ENCODE measurements at regions not wholly inside any gene's neighbourhood (a gene's known extent, or its start where the extent isn't known, plus 50 kb on each side); places are given as distances from the start of the nearest gene placed in this dataset.
"Not testable (repeated sequence)": the region's sequence is repeated elsewhere in the genome, so short reads cannot be mapped to it uniquely, and the experiment has no call there.

DNA sequence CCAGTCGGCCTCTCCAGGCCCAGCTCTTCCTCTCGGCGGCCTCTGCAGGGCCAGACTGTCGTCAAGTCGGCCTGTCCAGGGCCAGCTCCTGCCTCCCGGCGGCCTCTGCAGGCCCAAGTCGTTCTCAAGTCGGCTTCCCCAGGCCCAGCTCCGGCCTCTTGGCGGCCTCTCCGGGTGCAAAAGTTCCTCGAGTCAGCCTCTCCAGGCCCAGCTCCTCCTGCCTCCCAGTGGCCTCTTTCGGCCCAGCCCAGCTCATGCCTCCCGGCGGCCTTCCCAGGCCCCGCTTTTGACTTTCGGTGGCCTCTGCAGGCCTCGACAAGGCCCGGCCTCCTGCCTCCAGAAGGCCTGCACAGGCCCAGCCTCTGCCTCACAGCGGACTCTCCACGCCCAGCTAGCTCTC lies 51.7 kb upstream of the METTL14 start:
- H3K9me3 ChIP-seq (replicated peaks in 1 of 3); DNase-seq; H3K4me3 ChIP-seq; intact Hi-C loops (cut with DNase I); H3K27ac ChIP-seq; H3K4me1 ChIP-seq (replicated peaks in 1 of 2); H3K27me3 ChIP-seq: not testable (repeated sequence)
- 90 to 100% (median 96%) methylated on average over 6 to 22 of the region's 22 CpGs for WGBS, 4 donors
- H3K36me3 ChIP-seq (replicated peaks in 1 of 2) = peaks cover 0 to 10% of the 10 kb centered on the region in 2 donors

DNA sequence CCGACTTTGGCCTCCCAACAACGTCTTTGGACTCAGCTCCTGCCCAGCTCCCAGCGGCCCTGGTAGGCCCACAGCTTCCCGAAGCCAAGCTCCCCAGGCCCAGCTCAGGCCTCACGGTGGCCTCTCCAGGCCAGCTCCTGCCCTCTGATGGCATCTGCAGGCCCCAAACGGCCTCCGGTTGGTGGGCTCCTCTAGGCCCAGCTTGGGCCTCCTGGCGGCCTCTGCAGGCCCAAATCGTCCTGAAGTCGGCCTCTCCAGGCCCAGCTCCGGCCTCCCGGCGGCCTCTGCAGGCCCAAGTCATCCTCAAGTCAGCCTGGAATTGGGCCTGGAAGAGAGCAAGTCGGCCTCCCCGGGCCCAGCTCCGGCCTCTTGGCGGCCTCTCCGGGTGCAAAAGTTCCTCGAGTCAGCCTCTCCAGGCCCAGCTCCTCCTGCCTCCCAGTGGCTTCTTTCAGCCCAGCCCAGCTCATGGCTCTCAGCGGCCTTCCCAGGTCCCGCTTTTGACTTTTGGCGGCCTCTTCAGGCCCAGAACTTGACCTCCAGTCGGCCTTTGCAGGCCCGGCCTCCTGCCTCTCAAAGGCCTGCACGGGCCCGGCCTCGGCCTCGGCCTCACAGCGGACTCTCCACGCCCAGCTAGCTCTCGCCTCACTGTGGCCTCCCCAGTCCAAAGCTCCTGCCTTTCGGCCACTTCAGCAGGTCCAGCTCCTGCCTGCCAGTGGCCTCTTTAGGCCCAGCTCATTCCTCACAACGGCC lies 50.9 kb upstream of the METTL14 start:
- H3K4me1 ChIP-seq (replicated peaks in 1 of 2); intact Hi-C loops (cut with DNase I); H3K27ac ChIP-seq; H3K4me3 ChIP-seq; DNase-seq; H3K27me3 ChIP-seq; H3K9me3 ChIP-seq (replicated peaks in 1 of 3): not testable (repeated sequence)
- 94 to 96% (median 95%) methylated on average over 12 to 33 of the region's 33 CpGs for WGBS, 4 donors
- H3K36me3 ChIP-seq (replicated peaks in 1 of 2) = peaks cover 0 to 10% of the 10 kb centered on the region in 2 donors

Small RNA genes in the stretch of these regions (small RNA-seq; reads per million reads assigned to genes)
- gene AC092670.1 (0 reads per million in 2 donors), gene RNU6-1054P (0 reads per million in 2 donors)
